ENCODE measurements at regions not wholly inside any gene's neighbourhood (a gene's known extent, or its start where the extent isn't known, plus 50 kb on each side); places are given as distances from the start of the nearest gene placed in this dataset.

DNA sequence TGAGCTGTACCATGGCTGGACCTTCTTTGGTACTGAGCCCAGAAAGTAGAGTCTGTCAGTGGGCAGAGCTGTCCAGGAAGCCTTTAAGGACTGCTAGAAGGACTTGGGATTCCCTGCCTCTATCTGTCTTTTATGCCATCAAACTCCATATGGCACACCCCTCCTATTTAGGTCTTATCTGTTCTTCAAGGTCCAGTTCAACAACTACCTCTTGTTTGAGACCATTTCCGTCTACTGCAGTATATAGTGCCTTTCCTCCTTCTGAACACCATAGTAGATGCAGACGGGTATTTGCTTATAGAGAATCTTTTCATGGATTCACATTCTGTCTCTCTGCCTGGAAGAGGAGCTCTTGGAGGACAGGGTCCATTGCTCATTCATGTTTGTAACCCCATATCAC is 146.1 kb upstream of the IL1RAPL2 start (continued):
- TF ChIP-seq, protein P1, sequence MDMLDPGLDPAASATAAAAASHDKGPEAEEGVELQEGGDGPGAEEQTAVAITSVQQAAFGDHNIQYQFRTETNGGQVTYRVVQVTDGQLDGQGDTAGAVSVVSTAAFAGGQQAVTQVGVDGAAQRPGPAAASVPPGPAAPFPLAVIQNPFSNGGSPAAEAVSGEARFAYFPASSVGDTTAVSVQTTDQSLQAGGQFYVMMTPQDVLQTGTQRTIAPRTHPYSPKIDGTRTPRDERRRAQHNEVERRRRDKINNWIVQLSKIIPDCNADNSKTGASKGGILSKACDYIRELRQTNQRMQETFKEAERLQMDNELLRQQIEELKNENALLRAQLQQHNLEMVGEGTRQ (CRISPR knock-in tag; IDR thresholded peaks at IDR 0.05): no peak
- TF ChIP-seq ETV6 (IDR thresholded peaks at IDR 0.05; ENCODE audit: borderline replicate concordance in 1 of 2, low read depth in 2 of 2, low read length in 1 of 2) (no peak), ETV6 (CRISPR knock-in tag; IDR thresholded peaks at IDR 0.05; ENCODE audit: borderline replicate concordance) (no peak), ELF1 (tag; IDR thresholded peaks at IDR 0.05) (no peak)

DNA sequence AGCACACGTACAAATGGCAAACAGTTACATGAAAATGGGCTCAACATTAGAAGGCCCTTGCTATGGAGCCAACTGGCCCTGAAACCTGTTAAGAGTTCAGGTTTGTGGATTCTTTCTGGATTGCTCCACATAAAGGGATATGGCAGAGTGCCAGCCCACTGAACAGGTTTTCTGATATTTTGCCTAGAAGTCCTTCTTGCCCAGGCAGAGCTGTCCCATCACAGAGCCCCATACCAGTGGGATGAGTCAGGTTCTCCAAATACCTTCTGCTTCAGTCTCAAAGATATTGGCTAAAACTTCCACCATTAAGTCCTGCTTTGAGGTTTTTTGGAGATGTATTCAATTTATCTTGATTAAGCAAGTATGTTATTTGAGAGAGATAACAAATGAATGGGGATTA is 146.8 kb upstream of the IL1RAPL2 start:
- no peak overlapping the region for H3K9ac ChIP-seq (ENCODE audit: insufficient read depth in 1 of 2, low read depth in 2 of 2, low read length in 2 of 2)
- ATAC-seq (no peak), DNase-seq (ENCODE audit: extremely low read depth in 1 of 4, low spot score in 3 of 4) (no peak), FAIRE-seq (no peak)
- no peak overlapping the region for H3K4me3 ChIP-seq
- in situ Hi-C loops (cut with MboI): no loop called here
- no peaks in the 10 kb centered on the region for H3K4me1 ChIP-seq (replicated peaks in 1 of 2; ENCODE audit: control insufficient read depth in 2 of 2, insufficient read depth in 2 of 2, low read length in 2 of 2)
- CTCF ChIA-PET (ENCODE audit: low intra/inter-chr PET ratio): no interaction called here
- no peaks in the 10 kb centered on the region for H3K27me3 ChIP-seq (ENCODE audit: control insufficient read depth in 2 of 2, insufficient read depth in 2 of 2, low read length in 2 of 2)
- no peaks in the 10 kb centered on the region for H4K20me1 ChIP-seq (replicated peaks; ENCODE audit: control insufficient read depth, insufficient read depth, low read length)
- H3K36me3 ChIP-seq (ENCODE audit: control insufficient read depth, insufficient read depth, low read length): no peaks in the 10 kb centered on the region
- 0% methylated on average over 1 of the region's 1 CpG for WGBS (ENCODE audit: insufficient coverage, low coverage, missing lambda C conversion rate)
- POLR2A ChIA-PET: no interaction called here
- no peak overlapping the region for H3K4me2 ChIP-seq (ENCODE audit: insufficient read depth, low read length)
- TF ChIP-seq ILK (tag; IDR thresholded peaks at IDR 0.05; ENCODE audit: borderline replicate concordance, low read depth) (no peak), CBX5 (IDR thresholded peaks at IDR 0.05; ENCODE audit: borderline replicate concordance, low read depth) (no peak)
- intact Hi-C loops (cut with micrococcal nuclease): no loop called here
- no peak overlapping the region for H2AFZ ChIP-seq (ENCODE audit: low read depth, low read length)
- H3K9me1 ChIP-seq (ENCODE audit: control insufficient read depth, insufficient read depth, low read length): no peaks in the 10 kb centered on the region
- H3K27ac ChIP-seq (ENCODE audit: extremely low read depth, low read depth, low read length): no peak overlapping the region
- H3K79me2 ChIP-seq (ENCODE audit: control insufficient read depth, insufficient read depth, low read length): no peaks in the 10 kb centered on the region
- H3K9me3 ChIP-seq (replicated peaks; ENCODE audit: control insufficient read depth, insufficient read depth, low read depth, low read length): no peaks in the 10 kb centered on the region
- BruUV-seq (replicated peaks): no TSS peak

Measured in K562 (cell line).